ENCODE measurements at regions not wholly inside any gene's neighbourhood (a gene's known extent, or its start where the extent isn't known, plus 50 kb on each side); places are given as distances from the start of the nearest gene placed in this dataset.
A peak's percentile ranks its signal among the peaks of the same experiment; 100 is the strongest.

- H3K27ac ChIP-seq (ENCODE audit: low read length): no peak overlapping the region
- intact Hi-C loops (cut with DNase I): no loop called here
- DNase-seq: no peak
- H3K4me1 ChIP-seq (ENCODE audit: control insufficient read depth, insufficient read depth, low read length): no peaks in the 10 kb centered on the region
- H3K9me3 ChIP-seq (ENCODE audit: control insufficient read depth, low read length): no peaks in the 10 kb centered on the region
- no peaks in the 10 kb centered on the region for H3K27me3 ChIP-seq (ENCODE audit: control insufficient read depth, insufficient read depth)
- WGBS: 54% methylated on average over 3 of the region's 3 CpGs
- ATAC-seq: no peak
- H3K4me3 ChIP-seq (ENCODE audit: low read length): no peak overlapping the region
Measured at GRCh38 chr18:65548316-65548715, 202.5 kb upstream of the CDH7 start.

GRCh38 chr18:65547046-65547445 is 203.8 kb upstream of the CDH7 start:
- H3K4me3 ChIP-seq (ENCODE audit: low read length): no peak overlapping the region
- intact Hi-C loops (cut with DNase I): no loop called here
- ATAC-seq (no peak), DNase-seq (no peak)
- H3K4me1 ChIP-seq (ENCODE audit: control insufficient read depth, insufficient read depth, low read length): no peaks in the 10 kb centered on the region
- H3K27ac ChIP-seq (ENCODE audit: low read length): no peak overlapping the region
- H3K9me3 ChIP-seq (ENCODE audit: control insufficient read depth, low read length): no peaks in the 10 kb centered on the region
- no peaks in the 10 kb centered on the region for H3K27me3 ChIP-seq (ENCODE audit: control insufficient read depth, insufficient read depth)

GRCh38 chr18:65544701-65545100 is 206.1 kb upstream of the CDH7 start:
- Histone ChIP-seq H3K9me3 (ENCODE audit: control insufficient read depth, low read length) (no peaks in the 10 kb centered on the region), H3K4me1 (ENCODE audit: control insufficient read depth, insufficient read depth, low read length) (no peaks in the 10 kb centered on the region), H3K4me3 (ENCODE audit: low read length) (no peak overlapping the region), H3K27ac (ENCODE audit: low read length) (no peak overlapping the region), H3K27me3 (ENCODE audit: control insufficient read depth, insufficient read depth) (no peaks in the 10 kb centered on the region)
- 87% methylated on average over 6 of the region's 6 CpGs for WGBS
- ATAC-seq (no peak), DNase-seq (no peak)
- intact Hi-C loops (cut with DNase I): no loop called here

- DNase-seq: no peak
- no peaks in the 10 kb centered on the region for H3K9me3 ChIP-seq (ENCODE audit: control insufficient read depth, low read length)
- no peak for ATAC-seq
- WGBS: 68% methylated on average over 4 of the region's 4 CpGs
- H3K27ac ChIP-seq (ENCODE audit: low read length): no peak overlapping the region
- H3K27me3 ChIP-seq (ENCODE audit: control insufficient read depth, insufficient read depth): no peaks in the 10 kb centered on the region
- H3K4me3 ChIP-seq (ENCODE audit: low read length): no peak overlapping the region
- H3K4me1 ChIP-seq (ENCODE audit: control insufficient read depth, insufficient read depth, low read length): no peaks in the 10 kb centered on the region
- intact Hi-C loops (cut with DNase I): no loop called here
Measured at GRCh38 chr18:65527879-65528633, 222.8 kb upstream of the CDH7 start.

- Histone ChIP-seq H3K27me3 (ENCODE audit: control insufficient read depth, insufficient read depth) (no peaks in the 10 kb centered on the region), H3K27ac (ENCODE audit: low read length) (no peak overlapping the region), H3K4me1 (ENCODE audit: control insufficient read depth, insufficient read depth, low read length) (no peaks in the 10 kb centered on the region), H3K4me3 (ENCODE audit: low read length) (no peak overlapping the region), H3K9me3 (ENCODE audit: control insufficient read depth, low read length) (no peaks in the 10 kb centered on the region)
- DNase-seq (no peak), ATAC-seq (no peak)
- WGBS: 76% methylated on average over 1 of the region's 1 CpG
- intact Hi-C loops (cut with DNase I): no loop called here
Measured at GRCh38 chr18:65526099-65526498, 224.7 kb upstream of the CDH7 start.

GRCh38 chr18:65523461-65523860 is 227.4 kb upstream of the CDH7 start:
- ATAC-seq (no peak), DNase-seq (no peak)
- H3K4me3 ChIP-seq (ENCODE audit: low read length): no peak overlapping the region
- 94% methylated on average over 3 of the region's 3 CpGs for WGBS
- no peaks in the 10 kb centered on the region for H3K4me1 ChIP-seq (ENCODE audit: control insufficient read depth, insufficient read depth, low read length)
- H3K9me3 ChIP-seq (ENCODE audit: control insufficient read depth, low read length): no peaks in the 10 kb centered on the region
- H3K27ac ChIP-seq (ENCODE audit: low read length): no peak overlapping the region
- intact Hi-C loops (cut with DNase I): no loop called here
- no peaks in the 10 kb centered on the region for H3K27me3 ChIP-seq (ENCODE audit: control insufficient read depth, insufficient read depth)

GRCh38 chr18:65522907-65523306 is 227.9 kb upstream of the CDH7 start:
- ATAC-seq (no peak), DNase-seq (peak in 1 of 3 donors; percentile 28)
- no peaks in the 10 kb centered on the region for H3K9me3 ChIP-seq (ENCODE audit: control insufficient read depth, low read length)
- no peaks in the 10 kb centered on the region for H3K4me1 ChIP-seq (ENCODE audit: control insufficient read depth, insufficient read depth, low read length)
- WGBS: 74% methylated on average over 4 of the region's 4 CpGs
- H3K27me3 ChIP-seq (ENCODE audit: control insufficient read depth, insufficient read depth): no peaks in the 10 kb centered on the region
- intact Hi-C loops (cut with DNase I): no loop called here
- H3K27ac ChIP-seq (ENCODE audit: low read length): no peak overlapping the region
- H3K4me3 ChIP-seq (ENCODE audit: low read length): no peak overlapping the region

- 63% methylated on average over 5 of the region's 5 CpGs for WGBS
- ATAC-seq (no peak), DNase-seq (no peak)
- intact Hi-C loops (cut with DNase I): no loop called here
- Histone ChIP-seq H3K27me3 (ENCODE audit: control insufficient read depth, insufficient read depth) (no peaks in the 10 kb centered on the region), H3K9me3 (ENCODE audit: control insufficient read depth, low read length) (no peaks in the 10 kb centered on the region), H3K4me1 (ENCODE audit: control insufficient read depth, insufficient read depth, low read length) (no peaks in the 10 kb centered on the region), H3K27ac (ENCODE audit: low read length) (no peak overlapping the region), H3K4me3 (ENCODE audit: low read length) (no peak overlapping the region)
Measured at GRCh38 chr18:65516209-65516608, 234.6 kb upstream of the CDH7 start.

GRCh38 chr18:65498605-65499004 is 252.2 kb upstream of the CDH7 start:
- Histone ChIP-seq H3K4me3 (ENCODE audit: low read length) (no peak overlapping the region), H3K9me3 (ENCODE audit: control insufficient read depth, low read length) (no peaks in the 10 kb centered on the region), H3K27me3 (ENCODE audit: control insufficient read depth, insufficient read depth) (no peaks in the 10 kb centered on the region), H3K27ac (ENCODE audit: low read length) (no peak overlapping the region), H3K4me1 (ENCODE audit: control insufficient read depth, insufficient read depth, low read length) (no peaks in the 10 kb centered on the region)
- DNase-seq (no peak), ATAC-seq (no peak)
- intact Hi-C loops (cut with DNase I): no loop called here

GRCh38 chr18:65487569-65487968 is 263.2 kb upstream of the CDH7 start:
- H3K27me3 ChIP-seq (ENCODE audit: control insufficient read depth, insufficient read depth): no peaks in the 10 kb centered on the region
- intact Hi-C loops (cut with DNase I): no loop called here
- no peaks in the 10 kb centered on the region for H3K9me3 ChIP-seq (ENCODE audit: control insufficient read depth, low read length)
- no peak overlapping the region for H3K27ac ChIP-seq (ENCODE audit: low read length)
- DNase-seq (no peak), ATAC-seq (no peak)
- H3K4me3 ChIP-seq (ENCODE audit: low read length): no peak overlapping the region
- WGBS: 32% methylated on average over 2 of the region's 2 CpGs
- H3K4me1 ChIP-seq (ENCODE audit: control insufficient read depth, insufficient read depth, low read length): no peaks in the 10 kb centered on the region

- Histone ChIP-seq H3K27ac (ENCODE audit: low read length) (no peak overlapping the region), H3K4me1 (ENCODE audit: control insufficient read depth, insufficient read depth, low read length) (no peaks in the 10 kb centered on the region), H3K9me3 (ENCODE audit: control insufficient read depth, low read length) (no peaks in the 10 kb centered on the region), H3K27me3 (ENCODE audit: control insufficient read depth, insufficient read depth) (no peaks in the 10 kb centered on the region), H3K4me3 (ENCODE audit: low read length) (no peak overlapping the region)
- WGBS: 61% methylated on average over 3 of the region's 3 CpGs
- DNase-seq (no peak), ATAC-seq (no peak)
- intact Hi-C loops (cut with DNase I): no loop called here
Measured at GRCh38 chr18:65477455-65477854, 273.4 kb upstream of the CDH7 start.

GRCh38 chr18:65468881-65469280 is 281.9 kb upstream of the CDH7 start:
- Histone ChIP-seq H3K4me1 (ENCODE audit: control insufficient read depth, insufficient read depth, low read length) (no peaks in the 10 kb centered on the region), H3K9me3 (ENCODE audit: control insufficient read depth, low read length) (no peaks in the 10 kb centered on the region), H3K27ac (ENCODE audit: low read length) (no peak overlapping the region), H3K4me3 (ENCODE audit: low read length) (no peak overlapping the region), H3K27me3 (ENCODE audit: control insufficient read depth, insufficient read depth) (no peaks in the 10 kb centered on the region)
- DNase-seq (no peak), ATAC-seq (no peak)
- WGBS: 73% methylated on average over 3 of the region's 3 CpGs
- intact Hi-C loops (cut with DNase I): no loop called here

Data from right cardiac atrium (tissue), 5 donors.